GM18867 (cell line): ENCODE measurements at regions not wholly inside any gene's neighbourhood (a gene's known extent, or its start where the extent isn't known, plus 50 kb on each side); places are given as distances from the start of the nearest gene placed in this dataset.
"Not testable (repeated sequence)": the region's sequence is repeated elsewhere in the genome, so short reads cannot be mapped to it uniquely, and the experiment has no call there.

Source experiments
- ATAC-seq: cut with Tn5 transposase; IDR thresholded peaks from one replicate; pipeline ENCODE4 v1.9.1; 2021; ENCODE audit warnings: mild to moderate bottlenecking, moderate library complexity; ENCODE audit not compliant: unreplicated experiment

- no peak for ATAC-seq
These were observed 821.4 kb downstream of the RNF144A start for GRCh38 chr2:7738596-7738995.

GRCh38 chr2:7740114-7740513 is 822.9 kb downstream of the RNF144A start:
- no peak for ATAC-seq

GRCh38 chr2:7742301-7742700 is 825.1 kb downstream of the RNF144A start:
- ATAC-seq = no peak

GRCh38 chr2:7744827-7745226 is 827.6 kb downstream of the RNF144A start:
- ATAC-seq = no peak

GRCh38 chr2:7745369-7745768 is 828.2 kb downstream of the RNF144A start:
- no peak for ATAC-seq

- peak; percentile 58 for ATAC-seq
These were observed 831.7 kb downstream of the RNF144A start for GRCh38 chr2:7748717-7749415.

- ATAC-seq = no peak
These were observed 832.8 kb downstream of the RNF144A start for GRCh38 chr2:7749895-7750559.

GRCh38 chr2:7752291-7752690 is 835.1 kb downstream of the RNF144A start:
- no peak for ATAC-seq

GRCh38 chr2:7753777-7754176 is 836.6 kb downstream of the RNF144A start:
- ATAC-seq = no peak

- ATAC-seq = no peak
These were observed 838.7 kb downstream of the RNF144A start for GRCh38 chr2:7755879-7756278.

GRCh38 chr2:7758073-7758759 is 841.0 kb downstream of the RNF144A start:
- ATAC-seq = peak; percentile 75

GRCh38 chr2:7759898-7760297 is 842.7 kb downstream of the RNF144A start:
- no peak for ATAC-seq

- ATAC-seq = not testable (repeated sequence)
These were observed 846.2 kb downstream of the RNF144A start for GRCh38 chr2:7763418-7763817.

GRCh38 chr2:7765236-7765635 is 848.0 kb downstream of the RNF144A start:
- no peak for ATAC-seq

- no peak for ATAC-seq
These were observed 849.0 kb downstream of the RNF144A start for GRCh38 chr2:7766088-7766722.

GRCh38 chr2:7766978-7767565 is 849.9 kb downstream of the RNF144A start:
- no peak for ATAC-seq

GRCh38 chr2:7767902-7768301 is 850.7 kb downstream of the RNF144A start:
- no peak for ATAC-seq

- no peak for ATAC-seq
These were observed 854.6 kb downstream of the RNF144A start for GRCh38 chr2:7771781-7772180.

GRCh38 chr2:7773362-7774360 is 856.4 kb downstream of the RNF144A start:
- ATAC-seq = peak; percentile 76

GRCh38 chr2:7774481-7774880 is 857.3 kb downstream of the RNF144A start:
- ATAC-seq = no peak
